CD8-positive, alpha-beta memory T cell (primary cell): ENCODE measurements at regions not wholly inside any gene's neighbourhood (a gene's known extent, or its start where the extent isn't known, plus 50 kb on each side); places are given as distances from the start of the nearest gene placed in this dataset.
A peak's percentile ranks its signal among the peaks of the same experiment; 100 is the strongest.

Source experiments
- CTCF ChIA-PET: fragments of 350-600 bp; sonication (Branson Sonifier 250); formaldehyde crosslinking; loops from one replicate; lab custom pipeline; 2021; ENCODE audit warnings: antibody characterized with exemption; lab: Charles Lee
- POLR2A ChIA-PET: fragments of 350-600 bp; sonication (Branson Sonifier 250); formaldehyde crosslinking; loops from one replicate; lab custom pipeline; 2021; ENCODE audit warnings: antibody characterized with exemption; lab: Charles Lee
- DNase-seq, 5 donors: peaks; one replicate each; pipeline versions ENCODE4 v3.0.0 to v3.0.0-alpha.2; 2020 to 2022; ENCODE audit warnings: mixed read lengths in 1 of 5
- H3K27ac ChIP-seq: one replicate; pipeline ENCODE4 v1.7.0; 2013; ENCODE audit warnings: low read depth, mild to moderate bottlenecking, low read length, moderate library complexity
- H3K27me3 ChIP-seq: 2 replicates; pipeline ENCODE4 v1.7.0; 2013; ENCODE audit warnings: low read length, mild to moderate bottlenecking; ENCODE audit not compliant: insufficient read depth, poor library complexity, severe bottlenecking
- H3K36me3 ChIP-seq: 2 replicates; pipeline ENCODE4 v1.7.0; 2013; ENCODE audit warnings: mild to moderate bottlenecking, low read length, moderate library complexity; ENCODE audit not compliant: insufficient read depth
- H3K4me1 ChIP-seq: 2 replicates; pipeline ENCODE4 v1.7.0; 2013; ENCODE audit warnings: mild to moderate bottlenecking, low read length, moderate library complexity; ENCODE audit not compliant: insufficient read depth
- H3K4me3 ChIP-seq: 2 replicates; pipeline ENCODE4 v1.7.0; 2013; ENCODE audit warnings: mild to moderate bottlenecking, low read length
- H3K9me3 ChIP-seq: 2 replicates; pipeline ENCODE4 v1.7.0; 2013; ENCODE audit warnings: mild to moderate bottlenecking, low read length
- H3K27ac Mint-ChIP-seq, 8 donors: one replicate each; pipeline ENCODE4 v1.8.0; 2020 to 2021; ENCODE audit warnings: mixed read lengths in 8 of 8, mild to moderate bottlenecking in 6 of 8, inconsistent platforms in 3 of 8, moderate library complexity in 3 of 8
- H3K27me3 Mint-ChIP-seq, 2 donors: one replicate each; pipeline ENCODE4 v1.8.0; 2020 to 2021; ENCODE audit warnings: mixed read lengths in 2 of 2, mild to moderate bottlenecking in 1 of 2, moderate library complexity in 1 of 2
- H3K36me3 Mint-ChIP-seq, 3 donors: one replicate each; pipeline ENCODE4 v1.8.0; 2020 to 2021; ENCODE audit warnings: mixed read lengths in 3 of 3, inconsistent platforms in 1 of 3, mild to moderate bottlenecking in 1 of 3
- H3K4me1 Mint-ChIP-seq, 3 donors: one replicate each; pipeline ENCODE4 v1.8.0; 2020 to 2021; ENCODE audit warnings: mixed read lengths in 3 of 3, inconsistent platforms in 1 of 3, mild to moderate bottlenecking in 1 of 3
- H3K4me3 Mint-ChIP-seq, 7 donors: one replicate each; pipeline ENCODE4 v1.8.0; 2020 to 2021; ENCODE audit warnings: mixed read lengths in 7 of 7, mild to moderate bottlenecking in 6 of 7, moderate library complexity in 4 of 7, inconsistent platforms in 2 of 7
- H3K9me3 Mint-ChIP-seq, 5 donors: one replicate each; pipeline ENCODE4 v1.8.0; 2020 to 2022; ENCODE audit warnings: mixed read lengths in 5 of 5, mild to moderate bottlenecking in 3 of 5, moderate library complexity in 2 of 5, inconsistent platforms in 1 of 5

DNA sequence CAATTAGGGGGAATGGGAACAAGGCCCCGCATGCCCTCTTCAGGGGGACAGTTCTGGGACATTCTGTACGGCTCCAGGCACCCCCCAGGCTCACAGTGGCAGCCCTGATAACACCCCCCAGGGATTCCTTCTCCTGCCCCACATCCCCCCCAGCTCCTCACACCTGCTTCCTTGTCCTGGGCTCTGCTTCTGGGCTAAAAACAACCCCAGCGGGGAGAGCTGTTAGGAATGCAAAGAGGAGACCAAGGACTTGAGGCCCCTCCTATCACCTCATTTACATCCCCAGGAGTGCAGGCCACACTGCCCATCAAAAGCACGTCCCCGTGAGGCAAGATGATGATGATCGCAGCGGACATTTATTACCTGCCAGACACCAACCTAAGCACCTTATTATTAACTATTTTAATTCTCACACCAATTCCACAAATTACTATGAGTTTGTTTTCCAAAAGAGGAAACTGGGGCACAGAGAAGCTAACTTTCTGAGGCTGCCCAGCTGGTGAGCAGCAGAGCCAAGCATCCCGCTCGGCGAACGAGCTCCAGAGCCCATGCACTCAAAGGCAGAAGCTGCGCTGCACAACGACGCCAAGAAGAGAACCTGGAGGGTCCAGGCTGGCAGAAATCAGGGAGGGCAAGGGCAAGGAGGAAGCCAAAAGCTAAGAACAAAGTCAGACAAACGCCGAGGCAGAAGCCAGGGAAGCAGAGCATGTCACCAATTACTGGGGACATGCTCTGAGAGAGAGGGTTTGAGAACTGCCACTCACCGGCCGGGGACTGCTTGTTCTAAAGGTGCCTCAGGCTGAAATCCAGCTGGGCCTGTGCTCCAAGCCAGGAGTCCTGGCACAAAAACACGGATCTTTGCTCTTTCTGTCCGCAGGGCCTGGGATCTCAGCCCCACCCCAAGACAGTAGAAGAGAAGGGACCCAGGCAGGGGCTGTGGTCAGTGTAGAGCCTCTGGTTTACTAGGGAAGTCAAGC is 76.2 kb upstream of the NSMCE3 start:
- Histone ChIP-seq H3K9me3 (no peaks in the 10 kb centered on the region), H3K27ac (no peak overlapping the region), H3K36me3 (no peaks in the 10 kb centered on the region), H3K4me3 (no peak overlapping the region), H3K27me3 (no peaks in the 10 kb centered on the region), H3K4me1 (no peaks in the 10 kb centered on the region)
- H3K9me3 Mint-ChIP-seq = no peaks in the 10 kb centered on the region
- H3K4me3 Mint-ChIP-seq = no peak overlapping the region
- peaks cover 6 to 8% of the 10 kb centered on the region in 2 donors for H3K27me3 Mint-ChIP-seq
- no peaks in the 10 kb centered on the region for H3K4me1 Mint-ChIP-seq
- H3K27ac Mint-ChIP-seq = peak overlapping the region in 1 of 8 donors; percentile 58
- POLR2A ChIA-PET = no interaction called here
- CTCF ChIA-PET = no interaction called here
- no peak for DNase-seq
- no peaks in the 10 kb centered on the region for H3K36me3 Mint-ChIP-seq

DNA sequence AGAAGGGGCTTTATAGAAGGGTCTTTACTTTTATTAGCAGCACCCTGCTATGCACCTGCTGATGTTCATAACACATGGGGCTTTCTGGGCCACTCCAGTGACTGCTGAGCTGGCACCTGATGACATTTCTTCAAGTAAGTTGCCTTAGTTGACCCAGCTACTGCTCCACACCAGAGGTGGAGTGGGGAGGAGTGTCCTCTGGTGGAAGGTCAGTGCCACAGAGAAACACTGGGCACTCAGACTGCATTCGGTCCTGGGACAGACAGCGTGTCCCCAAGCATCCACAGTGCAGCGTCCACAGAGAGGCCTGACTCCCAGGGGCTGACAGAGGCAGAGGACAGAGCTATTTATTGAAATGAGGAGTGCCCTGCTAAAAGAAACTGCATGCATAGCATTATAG is 74.9 kb upstream of the NSMCE3 start:
- no peak overlapping the region for H3K4me3 ChIP-seq
- no peaks in the 10 kb centered on the region for H3K4me1 ChIP-seq
- Mint-ChIP-seq H3K27ac (peak overlapping the region in 1 of 8 donors; percentile 87), H3K9me3 (no peaks in the 10 kb centered on the region), H3K36me3 (no peaks in the 10 kb centered on the region), H3K4me1 (no peaks in the 10 kb centered on the region), H3K4me3 (peak overlapping the region in 1 of 7 donors; percentile 52), H3K27me3 (peaks cover 6 to 8% of the 10 kb centered on the region in 2 donors)
- DNase-seq = no peak
- H3K27me3 ChIP-seq = no peaks in the 10 kb centered on the region
- H3K9me3 ChIP-seq = no peaks in the 10 kb centered on the region
- no peak overlapping the region for H3K27ac ChIP-seq
- no peaks in the 10 kb centered on the region for H3K36me3 ChIP-seq
- ChIA-PET POLR2A (no interaction called here), CTCF (no interaction called here)

DNA sequence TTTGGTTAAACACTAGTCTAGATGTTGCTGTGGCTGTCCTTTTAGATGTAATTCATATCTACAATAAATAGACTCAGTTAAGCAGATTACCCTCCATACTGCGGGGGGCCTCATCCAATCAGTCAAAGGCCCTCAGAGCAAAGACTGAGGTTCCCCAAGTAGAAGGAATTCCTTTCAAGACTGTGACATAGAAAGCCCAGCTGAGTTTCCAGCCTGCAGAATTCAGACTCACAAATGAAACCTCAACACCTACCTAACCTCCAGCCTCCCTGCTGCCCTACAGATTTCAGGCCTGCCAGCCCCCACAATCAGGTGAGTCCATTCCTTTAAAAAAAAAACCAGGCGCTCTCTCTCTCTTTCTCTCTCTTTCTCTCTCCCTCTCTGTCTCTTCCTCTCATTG is 73.6 kb upstream of the NSMCE3 start:
- CTCF ChIA-PET = no interaction called here
- no peak overlapping the region for H3K4me3 Mint-ChIP-seq
- POLR2A ChIA-PET = no interaction called here

DNA sequence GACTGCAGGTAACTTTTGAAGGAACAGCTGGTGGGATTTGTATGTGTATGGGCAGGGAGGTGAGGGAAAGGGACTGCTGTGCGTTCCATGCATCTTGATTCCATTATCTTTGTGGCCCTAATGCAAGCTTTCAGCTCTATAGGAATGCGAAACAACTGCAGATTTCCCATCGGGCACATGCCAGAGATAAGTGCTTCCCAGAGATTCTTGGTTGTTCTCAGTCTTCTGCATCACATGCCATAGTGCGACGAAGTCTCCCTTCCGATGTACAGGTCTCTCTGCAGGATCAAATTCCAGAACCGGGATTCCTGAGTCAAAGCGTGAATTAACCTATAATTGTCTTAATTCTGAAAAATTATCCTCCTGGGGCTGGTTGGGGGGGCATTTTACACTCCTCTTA is 72.6 kb upstream of the NSMCE3 start:
- Histone ChIP-seq H3K4me3 (no peak overlapping the region), H3K9me3 (no peaks in the 10 kb centered on the region), H3K4me1 (no peaks in the 10 kb centered on the region), H3K36me3 (no peaks in the 10 kb centered on the region), H3K27me3 (no peaks in the 10 kb centered on the region), H3K27ac (no peak overlapping the region)
- no peaks in the 10 kb centered on the region for H3K4me1 Mint-ChIP-seq
- no peaks in the 10 kb centered on the region for H3K36me3 Mint-ChIP-seq
- no peak overlapping the region for H3K27ac Mint-ChIP-seq
- ChIA-PET POLR2A (no interaction called here), CTCF (no interaction called here)
- H3K27me3 Mint-ChIP-seq = peaks cover 0 to 4% of the 10 kb centered on the region in 2 donors
- no peak for DNase-seq
- H3K4me3 Mint-ChIP-seq = no peak overlapping the region
- H3K9me3 Mint-ChIP-seq = no peaks in the 10 kb centered on the region

More for the DNA sequence above, 73.6 kb upstream of the NSMCE3 start:
- Mint-ChIP-seq H3K36me3 (no peaks in the 10 kb centered on the region), H3K27me3 (peaks cover 4% of the 10 kb centered on the region in 2 donors), H3K9me3 (no peaks in the 10 kb centered on the region), H3K4me1 (no peaks in the 10 kb centered on the region), H3K27ac (no peak overlapping the region)
- Histone ChIP-seq H3K4me3 (no peak overlapping the region), H3K36me3 (no peaks in the 10 kb centered on the region), H3K27ac (no peak overlapping the region), H3K4me1 (no peaks in the 10 kb centered on the region), H3K27me3 (no peaks in the 10 kb centered on the region), H3K9me3 (no peaks in the 10 kb centered on the region)
- no peak for DNase-seq

DNA sequence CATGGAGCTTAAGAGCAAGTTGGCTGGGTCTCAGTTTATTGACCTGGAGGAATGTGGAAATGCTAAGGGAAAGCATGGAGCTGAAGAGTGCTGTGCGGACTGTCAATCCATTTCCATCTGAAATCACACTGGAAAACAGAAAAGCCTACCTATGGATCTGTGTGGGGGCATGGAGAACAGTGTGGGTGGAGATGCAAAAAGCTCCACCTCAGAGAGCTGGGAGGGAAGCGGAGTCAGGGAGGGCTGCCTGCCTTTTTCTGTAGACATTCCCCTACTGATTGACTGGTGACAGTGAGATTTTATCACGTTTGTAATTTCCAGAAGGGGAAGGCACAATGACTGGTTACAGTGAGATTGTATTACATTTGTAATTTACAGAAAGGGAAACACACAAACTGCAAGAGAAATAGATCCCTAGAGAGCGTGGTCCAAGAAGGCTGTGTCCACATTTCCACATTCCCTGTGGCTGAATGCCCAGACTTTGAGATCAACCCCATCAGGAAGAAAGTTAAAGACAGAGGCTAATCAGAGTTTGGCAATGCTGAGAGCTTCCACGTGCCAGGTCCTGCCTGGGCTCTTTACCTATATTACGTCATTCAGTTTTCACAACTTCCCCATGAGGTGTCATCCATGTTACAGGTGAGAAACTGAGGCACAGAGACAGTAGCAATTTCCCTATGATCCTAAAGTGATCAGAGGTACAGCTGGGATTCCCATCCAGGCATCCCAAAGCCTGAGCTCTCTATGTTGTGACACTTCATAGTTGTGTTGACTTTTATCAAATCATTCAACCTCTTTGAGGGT is 67.7 kb upstream of the NSMCE3 start:
- no peak for DNase-seq
- H3K4me1 Mint-ChIP-seq = no peaks in the 10 kb centered on the region
- ChIA-PET POLR2A (no interaction called here), CTCF (no interaction called here)
- H3K27me3 Mint-ChIP-seq = peaks cover 0 to 2% of the 10 kb centered on the region in 2 donors
- peaks cover 3% of the 10 kb centered on the region for H3K27me3 ChIP-seq
- H3K27ac Mint-ChIP-seq = peak overlapping the region in 1 of 8 donors; percentile 57
- no peak overlapping the region for H3K4me3 Mint-ChIP-seq
- H3K4me3 ChIP-seq = no peak overlapping the region
- H3K36me3 ChIP-seq = no peaks in the 10 kb centered on the region
- H3K27ac ChIP-seq = no peak overlapping the region
- no peaks in the 10 kb centered on the region for H3K9me3 ChIP-seq
- no peaks in the 10 kb centered on the region for H3K4me1 ChIP-seq
- no peaks in the 10 kb centered on the region for H3K9me3 Mint-ChIP-seq
- H3K36me3 Mint-ChIP-seq = no peaks in the 10 kb centered on the region

DNA sequence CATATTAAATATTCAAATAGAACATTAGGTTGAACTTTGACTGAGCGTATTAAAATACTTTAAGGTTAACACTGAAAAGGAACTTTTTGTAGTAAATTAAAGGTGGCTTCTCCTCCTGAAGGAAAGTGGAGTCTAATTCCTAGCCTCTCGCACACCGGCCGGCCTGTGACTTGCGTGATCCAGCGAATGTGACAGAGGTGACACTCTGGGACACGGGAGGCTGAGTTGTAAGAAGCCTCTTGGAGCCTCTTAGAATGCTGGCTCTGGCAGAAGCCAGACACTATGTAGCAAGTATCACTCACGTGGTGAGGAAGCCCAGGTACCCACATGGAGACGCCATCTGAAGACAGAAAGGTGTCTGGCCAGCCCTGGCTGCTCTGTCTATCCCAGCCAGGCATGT is 64.9 kb upstream of the NSMCE3 start:
- Histone ChIP-seq H3K27me3 (peaks cover 3% of the 10 kb centered on the region), H3K27ac (no peak overlapping the region), H3K36me3 (no peaks in the 10 kb centered on the region), H3K4me3 (no peak overlapping the region), H3K4me1 (no peaks in the 10 kb centered on the region), H3K9me3 (no peaks in the 10 kb centered on the region)
- CTCF ChIA-PET = no interaction called here
- Mint-ChIP-seq H3K27ac (peak overlapping the region in 1 of 8 donors; percentile 20), H3K36me3 (no peaks in the 10 kb centered on the region), H3K9me3 (no peaks in the 10 kb centered on the region), H3K4me1 (no peaks in the 10 kb centered on the region), H3K4me3 (no peak overlapping the region), H3K27me3 (peaks cover 3 to 4% of the 10 kb centered on the region in 2 donors)
- POLR2A ChIA-PET = no interaction called here
- no peak for DNase-seq

DNA sequence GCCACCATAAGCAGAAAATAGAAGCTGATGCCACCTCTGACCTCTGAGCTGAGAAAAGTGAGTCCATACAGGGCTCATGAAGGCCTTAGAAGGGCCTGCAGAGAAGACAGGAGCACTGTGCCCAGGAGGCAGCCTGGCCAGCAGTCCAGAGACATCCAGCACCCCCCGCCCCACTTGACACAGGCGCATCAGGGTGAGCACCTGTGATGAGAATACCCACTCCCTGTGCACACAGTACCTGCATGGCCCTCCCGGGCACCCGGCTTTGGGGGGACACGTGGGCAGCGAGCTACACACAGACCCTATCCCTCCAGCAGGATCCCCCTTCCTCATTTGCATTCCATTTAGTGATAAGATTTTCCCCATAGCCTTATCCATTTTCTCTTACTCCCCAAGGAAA is 63.6 kb upstream of the NSMCE3 start:
- Mint-ChIP-seq H3K27ac (no peak overlapping the region), H3K4me1 (no peaks in the 10 kb centered on the region), H3K9me3 (no peaks in the 10 kb centered on the region), H3K4me3 (no peak overlapping the region), H3K27me3 (peaks cover 3 to 9% of the 10 kb centered on the region in 2 donors), H3K36me3 (no peaks in the 10 kb centered on the region)
- DNase-seq = no peak
- peaks cover 3% of the 10 kb centered on the region for H3K27me3 ChIP-seq
- H3K27ac ChIP-seq = no peak overlapping the region
- H3K36me3 ChIP-seq = no peaks in the 10 kb centered on the region
- ChIA-PET CTCF (no interaction called here), POLR2A (no interaction called here)
- no peak overlapping the region for H3K4me3 ChIP-seq
- H3K4me1 ChIP-seq = no peaks in the 10 kb centered on the region
- H3K9me3 ChIP-seq = no peaks in the 10 kb centered on the region

DNA sequence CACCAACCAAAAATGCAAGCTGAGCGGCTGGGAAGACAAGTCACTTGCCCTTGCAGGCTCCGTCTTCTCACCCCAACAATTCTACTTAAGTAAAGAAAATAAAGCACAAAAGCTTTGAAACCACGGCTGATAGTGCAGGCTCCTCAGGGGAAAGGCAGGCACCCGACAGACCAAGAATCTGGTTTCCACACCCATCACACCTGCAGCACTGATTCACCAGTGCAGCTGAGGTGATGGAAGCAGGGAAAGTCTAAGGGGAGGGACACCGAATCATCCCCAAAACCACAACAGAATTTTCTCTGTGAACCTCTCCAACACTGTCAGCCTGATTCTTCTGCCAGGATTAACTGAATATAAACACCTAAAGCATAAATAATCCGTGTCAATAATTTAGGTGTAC is 62.0 kb upstream of the NSMCE3 start:
- no peaks in the 10 kb centered on the region for H3K4me1 ChIP-seq
- no peaks in the 10 kb centered on the region for H3K36me3 Mint-ChIP-seq
- no peaks in the 10 kb centered on the region for H3K36me3 ChIP-seq
- H3K27me3 Mint-ChIP-seq = peaks cover 3 to 11% of the 10 kb centered on the region in 2 donors
- H3K27ac ChIP-seq = no peak overlapping the region
- H3K27ac Mint-ChIP-seq = peak overlapping the region in 1 of 8 donors; percentile 47
- ChIA-PET CTCF (no interaction called here), POLR2A (no interaction called here)
- H3K9me3 Mint-ChIP-seq = peaks cover 0 to under 1% (median 0%) of the 10 kb centered on the region in 5 donors
- DNase-seq = no peak
- no peak overlapping the region for H3K4me3 Mint-ChIP-seq
- H3K4me1 Mint-ChIP-seq = no peaks in the 10 kb centered on the region
- peaks cover 3% of the 10 kb centered on the region for H3K27me3 ChIP-seq
- H3K9me3 ChIP-seq = no peaks in the 10 kb centered on the region
- H3K4me3 ChIP-seq = no peak overlapping the region
